Peyer's patch (tissue), 4 donors: ENCODE measurements at regions not wholly inside any gene's neighbourhood (a gene's known extent, or its start where the extent isn't known, plus 50 kb on each side); places are given as distances from the start of the nearest gene placed in this dataset.

ENCODE experiments used
- DNase-seq, 3 donors: peaks; one replicate each; pipeline ENCODE4 v3.0.0-alpha.2; 2017 to 2019
- H3K27ac ChIP-seq, 4 donors: fragments of 200-600 bp; sonication (generic); one replicate each; pipeline ENCODE4 v1.5.1; 2016 to 2019
- H3K27me3 ChIP-seq, 2 donors: fragments of 200-600 bp; sonication (generic); one replicate each; pipeline ENCODE4 v1.5.1; 2019
- H3K36me3 ChIP-seq, 3 donors: fragments of 200-600 bp; sonication (generic); one replicate each; pipeline ENCODE4 v1.5.1; 2016 to 2019
- H3K4me1 ChIP-seq, 4 donors: fragments of 200-600 bp; sonication (generic); one replicate each; pipeline ENCODE4 v1.5.1; 2016 to 2019
- H3K4me3 ChIP-seq, 4 donors: fragments of 200-600 bp; sonication (generic); 1 replicate in 3 of 4; 2 replicates in 1 of 4; pipeline ENCODE4 v1.5.1; 2016 to 2019; ENCODE audit warnings: mild to moderate bottlenecking in 1 of 4
- H3K9me3 ChIP-seq, 4 donors: fragments of 200-600 bp; sonication (generic); one replicate each; pipeline ENCODE4 v1.5.1; 2016 to 2019; ENCODE audit warnings: mild to moderate bottlenecking in 1 of 4
- POLR2A ChIP-seq, 2 donors: fragments of 450-650 bp; IDR thresholded peaks; one replicate each; pipeline ENCODE4 v1.5.1; 2017; ENCODE audit warnings: antibody characterized with exemption in 2 of 2, mild to moderate bottlenecking in 2 of 2, moderate library complexity in 2 of 2
- TF ChIP-seq, protein P1 (sequence below), 6 experiments: fragments of 450-650 bp in 4 of 6; fragments of 200-600 bp in 2 of 6; sonication (generic) in 1 of 6; IDR thresholded peaks; one replicate each; pipeline ENCODE4 v1.5.1; 2017 to 2019; ENCODE audit warnings: antibody characterized with exemption in 6 of 6, mild to moderate bottlenecking in 3 of 6, moderate library complexity in 1 of 6

DNA sequence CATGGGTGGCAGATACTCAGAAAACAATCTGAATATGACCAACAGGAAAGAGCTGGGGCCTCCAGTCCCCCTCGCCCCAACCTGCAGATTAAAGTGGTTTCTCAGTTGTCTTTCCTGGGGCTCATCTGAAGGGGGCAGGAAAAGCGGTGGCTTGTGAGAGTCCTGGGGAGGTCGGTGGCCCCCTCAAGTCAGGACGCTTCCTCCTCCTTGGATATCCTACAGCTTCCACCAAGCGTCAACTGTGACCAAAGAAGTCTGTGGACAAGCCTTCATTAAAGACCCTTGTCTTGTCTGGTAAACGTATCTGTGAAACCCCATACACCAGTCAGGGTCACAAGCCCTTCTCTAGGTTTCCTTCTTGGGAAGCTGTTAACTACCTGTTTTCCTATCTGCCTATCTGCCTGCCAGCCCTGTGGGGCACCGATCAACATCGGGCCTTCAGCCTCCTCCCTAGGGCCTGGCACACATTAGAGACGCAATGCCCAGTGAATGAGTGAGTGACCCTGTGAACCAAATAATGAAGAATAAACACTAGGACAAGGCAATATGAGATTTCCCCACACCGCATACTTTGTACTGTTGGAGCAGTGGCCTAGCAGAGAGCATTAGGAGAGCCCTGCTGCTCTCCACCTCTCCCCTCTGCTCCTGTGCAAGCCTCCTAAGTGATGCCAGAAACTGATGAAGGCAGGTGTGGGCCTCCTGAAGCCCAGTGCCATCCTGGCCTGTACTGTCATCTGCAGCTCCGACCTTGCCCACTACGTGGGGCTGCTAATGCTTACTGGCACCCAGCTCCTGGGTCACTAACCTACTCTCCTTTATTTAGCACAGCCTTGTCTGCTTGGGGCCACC is 1317.8 kb downstream of the UQCRFS1 start:
- Histone ChIP-seq H3K4me1 (no peaks in the 10 kb centered on the region), H3K4me3 (no peak overlapping the region), H3K27me3 (no peaks in the 10 kb centered on the region), H3K36me3 (no peaks in the 10 kb centered on the region), H3K27ac (no peak overlapping the region), H3K9me3 (peaks cover 0 to 3% (median 0%) of the 10 kb centered on the region in 4 donors)
- DNase-seq = no peak
- TF ChIP-seq, protein P1, sequence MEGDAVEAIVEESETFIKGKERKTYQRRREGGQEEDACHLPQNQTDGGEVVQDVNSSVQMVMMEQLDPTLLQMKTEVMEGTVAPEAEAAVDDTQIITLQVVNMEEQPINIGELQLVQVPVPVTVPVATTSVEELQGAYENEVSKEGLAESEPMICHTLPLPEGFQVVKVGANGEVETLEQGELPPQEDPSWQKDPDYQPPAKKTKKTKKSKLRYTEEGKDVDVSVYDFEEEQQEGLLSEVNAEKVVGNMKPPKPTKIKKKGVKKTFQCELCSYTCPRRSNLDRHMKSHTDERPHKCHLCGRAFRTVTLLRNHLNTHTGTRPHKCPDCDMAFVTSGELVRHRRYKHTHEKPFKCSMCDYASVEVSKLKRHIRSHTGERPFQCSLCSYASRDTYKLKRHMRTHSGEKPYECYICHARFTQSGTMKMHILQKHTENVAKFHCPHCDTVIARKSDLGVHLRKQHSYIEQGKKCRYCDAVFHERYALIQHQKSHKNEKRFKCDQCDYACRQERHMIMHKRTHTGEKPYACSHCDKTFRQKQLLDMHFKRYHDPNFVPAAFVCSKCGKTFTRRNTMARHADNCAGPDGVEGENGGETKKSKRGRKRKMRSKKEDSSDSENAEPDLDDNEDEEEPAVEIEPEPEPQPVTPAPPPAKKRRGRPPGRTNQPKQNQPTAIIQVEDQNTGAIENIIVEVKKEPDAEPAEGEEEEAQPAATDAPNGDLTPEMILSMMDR (IDR thresholded peaks at IDR 0.05) = no peak
- no peak for TF ChIP-seq POLR2A (IDR thresholded peaks at IDR 0.05)

DNA sequence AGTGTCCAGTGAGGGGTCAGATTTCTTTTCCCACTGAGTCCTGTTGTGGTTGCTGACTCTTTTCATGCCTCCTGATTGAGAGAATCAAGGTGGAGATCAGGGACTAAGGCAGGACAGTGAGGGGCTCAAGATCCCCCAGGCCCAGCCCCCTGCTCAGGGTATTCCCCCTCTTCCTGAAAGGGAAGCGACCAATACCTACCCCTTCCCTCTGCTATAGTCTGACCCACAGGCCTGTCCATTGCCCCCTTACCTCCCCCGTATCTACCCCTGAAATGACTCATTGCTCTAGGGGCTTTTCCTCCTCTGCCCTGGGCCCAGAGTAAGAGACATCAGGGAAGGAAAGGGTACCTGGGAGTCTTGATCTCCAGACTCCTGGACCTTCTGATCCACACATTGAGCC is 1320.5 kb downstream of the UQCRFS1 start:
- Histone ChIP-seq H3K4me1 (no peaks in the 10 kb centered on the region), H3K4me3 (no peak overlapping the region), H3K27ac (no peak overlapping the region), H3K9me3 (peaks cover 0 to 3% (median 0%) of the 10 kb centered on the region in 4 donors), H3K27me3 (no peaks in the 10 kb centered on the region), H3K36me3 (no peaks in the 10 kb centered on the region)
- no peak for DNase-seq
- no peak for TF ChIP-seq POLR2A (IDR thresholded peaks at IDR 0.05)
- TF ChIP-seq, protein P1 (IDR thresholded peaks at IDR 0.05) = no peak

DNA sequence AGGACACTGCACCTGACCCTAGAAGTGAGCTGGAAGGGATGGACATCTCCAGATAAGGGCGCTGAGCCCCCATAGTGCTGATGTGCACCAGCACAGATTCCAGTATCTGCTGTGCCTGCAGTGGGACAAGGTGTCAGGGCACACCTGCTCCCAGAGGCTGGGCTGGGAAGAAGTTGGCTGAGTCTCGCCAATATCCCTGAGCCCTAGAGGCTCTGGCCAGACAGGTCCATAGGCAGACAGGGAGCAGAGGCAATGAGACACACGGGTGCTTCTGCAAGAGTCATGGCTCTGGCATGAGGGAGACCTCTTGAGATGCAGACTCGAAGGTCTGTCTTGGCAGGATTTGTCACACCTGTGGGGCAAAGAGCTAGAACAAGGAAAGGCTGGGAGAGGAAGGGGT is 1321.5 kb downstream of the UQCRFS1 start:
- TF ChIP-seq, protein P1 (IDR thresholded peaks at IDR 0.05) = no peak
- TF ChIP-seq POLR2A (IDR thresholded peaks at IDR 0.05) = no peak
- H3K4me3 ChIP-seq = no peak overlapping the region
- H3K27me3 ChIP-seq = no peaks in the 10 kb centered on the region
- H3K4me1 ChIP-seq = no peaks in the 10 kb centered on the region
- no peaks in the 10 kb centered on the region for H3K36me3 ChIP-seq
- no peak overlapping the region for H3K27ac ChIP-seq
- H3K9me3 ChIP-seq = peaks cover 0 to 3% (median 0%) of the 10 kb centered on the region in 4 donors
- no peak for DNase-seq

DNA sequence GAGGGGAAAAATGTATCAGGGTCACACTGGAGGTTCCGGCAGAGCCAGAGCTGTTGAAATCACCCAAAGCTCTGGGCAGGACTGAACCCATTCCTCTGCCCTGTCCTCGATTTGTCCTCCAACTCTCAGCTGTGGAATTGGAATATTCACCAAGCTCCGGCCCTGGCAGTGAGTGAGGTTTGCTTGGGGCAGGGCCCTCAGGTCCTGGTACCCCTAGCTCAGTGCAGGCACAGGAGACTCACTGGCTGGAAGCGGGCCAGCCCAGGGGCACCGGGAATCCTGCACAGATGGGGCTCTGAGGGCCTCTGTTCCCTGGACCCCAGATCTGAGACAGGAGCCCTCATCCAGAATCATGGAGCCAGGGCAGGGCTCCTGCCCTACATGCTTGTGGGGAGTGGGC is 1322.3 kb downstream of the UQCRFS1 start:
- H3K27ac ChIP-seq = no peak overlapping the region
- no peaks in the 10 kb centered on the region for H3K4me1 ChIP-seq
- DNase-seq = no peak
- H3K4me3 ChIP-seq = no peak overlapping the region
- peaks cover 0 to 3% (median 0%) of the 10 kb centered on the region in 4 donors for H3K9me3 ChIP-seq
- no peaks in the 10 kb centered on the region for H3K27me3 ChIP-seq
- no peaks in the 10 kb centered on the region for H3K36me3 ChIP-seq
- TF ChIP-seq, protein P1 (IDR thresholded peaks at IDR 0.05) = no peak

DNA sequence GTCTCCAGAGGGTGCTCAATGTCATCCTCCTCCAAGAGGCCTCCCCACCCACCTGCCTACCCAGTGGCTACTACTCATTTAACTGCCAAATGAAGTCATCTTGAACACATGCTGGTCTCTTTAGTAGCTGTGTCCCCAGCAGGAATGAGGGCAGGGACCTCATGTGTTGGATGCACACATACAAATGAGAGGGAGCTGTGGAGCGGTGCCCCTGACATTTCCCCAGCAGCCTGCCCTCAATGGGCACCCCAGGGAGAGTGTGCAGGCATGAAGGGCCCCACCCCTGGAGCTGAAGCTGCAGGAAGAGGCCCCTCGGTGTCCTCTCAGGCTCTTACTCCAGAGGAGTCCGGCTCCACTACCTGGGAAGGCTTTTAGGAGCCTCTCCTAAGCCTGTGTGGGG is 1322.7 kb downstream of the UQCRFS1 start:
- no peak for DNase-seq
- no peak overlapping the region for H3K4me3 ChIP-seq
- H3K27ac ChIP-seq = no peak overlapping the region
- peaks cover 0 to 4% (median 1%) of the 10 kb centered on the region in 4 donors for H3K9me3 ChIP-seq
- H3K4me1 ChIP-seq = no peaks in the 10 kb centered on the region
- TF ChIP-seq POLR2A (IDR thresholded peaks at IDR 0.05) = no peak
- TF ChIP-seq, protein P1 (IDR thresholded peaks at IDR 0.05) = no peak
- no peaks in the 10 kb centered on the region for H3K27me3 ChIP-seq
- no peaks in the 10 kb centered on the region for H3K36me3 ChIP-seq
